ENCODE measurements at regions not wholly inside any gene's neighbourhood (a gene's known extent, or its start where the extent isn't known, plus 50 kb on each side); places are given as distances from the start of the nearest gene placed in this dataset.
A peak's percentile ranks its signal among the peaks of the same experiment; 100 is the strongest.
"Not testable (repeated sequence)": the region's sequence is repeated elsewhere in the genome, so short reads cannot be mapped to it uniquely, and the experiment has no call there.

DNA sequence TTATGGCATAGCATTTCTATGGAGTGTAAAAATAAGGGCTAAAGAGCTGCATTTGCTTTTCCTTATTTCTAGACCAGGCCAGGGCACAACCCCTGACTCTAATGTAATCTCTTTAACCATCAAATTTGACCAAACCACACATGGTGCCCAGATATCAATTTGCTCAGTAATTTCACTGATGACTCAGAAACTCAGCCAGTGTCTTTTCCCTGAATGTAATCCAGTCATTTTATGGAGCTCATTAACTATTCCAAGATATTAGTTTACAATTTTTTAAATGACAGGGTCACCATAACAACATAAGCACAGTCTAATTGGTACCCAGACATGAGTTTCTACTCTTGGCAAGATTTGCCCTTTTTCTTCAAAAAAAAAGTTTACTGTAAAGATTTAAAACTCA is 270.8 kb upstream of the AGAP1 start:
- DNase-seq = no peak

- no peak for DNase-seq
Measured at GRCh38 chr2:235224410-235224809, 269.4 kb upstream of the AGAP1 start.

DNA sequence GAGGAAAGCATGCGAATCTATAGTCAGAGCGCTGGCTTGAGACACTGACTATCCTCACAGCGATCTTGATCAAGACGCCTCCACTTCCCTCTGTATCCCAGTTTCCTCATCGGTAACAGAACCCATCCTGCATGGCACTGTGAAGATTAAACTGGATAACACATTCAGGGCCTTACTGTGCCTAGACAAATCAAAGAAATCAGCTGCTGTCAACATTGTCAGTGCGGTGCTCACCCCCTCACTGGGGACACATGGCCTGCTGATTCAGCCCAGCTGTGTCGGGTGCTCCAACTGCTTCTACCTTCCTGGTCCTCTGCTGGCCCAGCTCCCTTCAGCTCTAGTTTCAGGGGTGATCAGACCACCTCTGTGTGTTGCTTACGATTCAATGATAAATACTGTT is 268.6 kb upstream of the AGAP1 start:
- no peak for DNase-seq

- no peak for DNase-seq
Measured at GRCh38 chr2:235227590-235227989, 266.3 kb upstream of the AGAP1 start.

DNA sequence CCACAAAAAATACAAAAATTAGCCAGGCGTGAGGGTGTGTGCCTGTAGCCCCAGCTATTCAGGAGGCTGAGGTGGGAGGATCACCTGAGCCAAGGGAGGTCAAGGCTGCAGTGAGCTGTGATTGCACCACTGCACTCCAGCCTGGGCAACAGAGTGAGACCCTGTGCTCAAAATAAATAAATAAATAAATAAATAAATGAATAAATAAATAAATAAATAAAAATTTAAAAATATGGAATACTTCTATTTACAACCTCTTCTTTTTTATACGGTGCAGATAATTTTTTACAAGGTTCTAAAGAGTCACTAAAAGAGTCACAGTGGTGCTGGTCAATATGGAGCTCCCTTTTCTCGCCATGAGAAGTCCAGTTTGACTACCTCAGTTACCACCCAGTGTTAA is 265.4 kb upstream of the AGAP1 start:
- DNase-seq = not testable (repeated sequence)

GRCh38 chr2:235229236-235229635 is 264.6 kb upstream of the AGAP1 start:
- DNase-seq = peak; percentile 3

DNA sequence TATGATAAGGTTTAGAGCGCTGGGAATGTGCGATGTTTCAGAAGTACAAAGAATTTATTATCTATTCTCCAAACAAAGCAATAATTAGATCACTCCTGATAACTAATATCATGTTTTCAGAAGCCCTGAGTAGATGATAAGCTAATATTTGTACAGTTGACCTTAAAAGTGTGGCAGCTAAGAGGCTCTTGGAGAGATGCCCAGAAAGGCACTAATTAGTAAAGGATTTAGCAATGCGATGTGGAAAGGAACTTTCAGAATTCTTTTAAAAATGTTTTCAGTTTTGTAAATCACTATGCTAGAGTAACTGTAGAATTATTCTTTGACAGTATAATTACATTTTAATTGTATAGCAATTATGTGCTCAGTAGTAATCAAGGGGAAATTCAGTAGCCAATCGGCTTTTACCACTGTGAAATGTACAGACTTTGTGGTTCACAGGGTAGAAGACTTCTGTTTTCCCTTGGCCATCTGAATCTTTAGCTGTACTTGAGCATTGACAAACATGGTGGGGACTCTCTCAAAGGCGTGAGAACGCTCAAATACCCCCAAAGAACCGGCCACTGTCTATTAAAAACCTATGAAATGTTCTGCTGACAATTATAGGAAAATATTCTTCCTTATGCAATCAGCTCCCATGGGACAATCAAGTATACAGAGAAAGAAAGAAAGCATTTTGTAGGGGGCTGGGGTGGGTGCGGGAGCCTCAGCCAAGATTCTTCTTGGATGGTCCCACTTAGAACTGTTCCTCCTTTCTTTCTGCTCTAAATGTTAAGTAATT is 262.8 kb upstream of the AGAP1 start:
- DNase-seq = peak; percentile 83

GRCh38 chr2:235232449-235233433 is 261.1 kb upstream of the AGAP1 start:
- DNase-seq = no peak

- no peak for DNase-seq
Measured at GRCh38 chr2:235234736-235235135, 259.1 kb upstream of the AGAP1 start.

DNA sequence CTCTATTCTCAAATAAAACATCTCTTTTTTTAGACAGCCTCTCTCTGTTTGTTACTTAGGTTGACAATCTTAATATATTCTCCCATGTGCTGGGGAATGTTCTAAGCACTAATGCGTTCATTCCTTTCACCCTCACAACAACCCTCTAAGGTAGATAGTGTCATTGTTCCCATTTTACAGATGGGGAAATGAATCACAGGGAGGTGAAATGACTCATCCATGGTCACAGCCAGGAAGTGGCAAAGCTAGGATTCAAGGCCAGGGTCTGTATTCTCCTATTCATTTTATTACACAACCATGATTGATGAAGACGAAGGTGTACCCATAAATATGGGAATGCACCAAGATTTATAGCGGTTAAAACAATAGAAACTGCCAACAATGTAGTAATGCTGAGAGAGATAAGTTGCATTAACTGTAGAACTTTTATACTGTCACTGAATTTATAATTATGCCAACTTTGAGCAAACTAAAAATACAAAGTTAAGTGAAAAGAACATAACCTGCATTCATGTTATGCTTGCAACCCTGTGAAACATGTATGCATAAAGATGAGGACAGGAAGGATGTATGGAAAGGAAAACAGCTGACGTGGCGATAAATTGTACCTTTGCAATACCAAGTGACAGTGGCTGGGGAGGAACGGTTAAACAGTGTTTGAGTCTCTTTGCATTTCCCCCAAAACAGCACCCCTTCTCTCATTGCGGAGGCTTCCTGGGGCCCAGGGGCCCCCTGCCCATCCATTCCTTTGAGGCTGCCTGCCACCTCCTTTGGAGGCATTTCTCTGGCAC is 257.7 kb upstream of the AGAP1 start:
- no peak for DNase-seq

- DNase-seq = peak; percentile 4
Measured at GRCh38 chr2:235238537-235238936, 255.3 kb upstream of the AGAP1 start.

GRCh38 chr2:235240574-235240973 is 253.3 kb upstream of the AGAP1 start:
- no peak for DNase-seq

GRCh38 chr2:235244255-235245220 is 249.3 kb upstream of the AGAP1 start:
- no peak for DNase-seq

GRCh38 chr2:235247001-235247400 is 246.8 kb upstream of the AGAP1 start:
- no peak for DNase-seq

GRCh38 chr2:235255693-235256092 is 238.2 kb upstream of the AGAP1 start:
- DNase-seq = no peak

DNA sequence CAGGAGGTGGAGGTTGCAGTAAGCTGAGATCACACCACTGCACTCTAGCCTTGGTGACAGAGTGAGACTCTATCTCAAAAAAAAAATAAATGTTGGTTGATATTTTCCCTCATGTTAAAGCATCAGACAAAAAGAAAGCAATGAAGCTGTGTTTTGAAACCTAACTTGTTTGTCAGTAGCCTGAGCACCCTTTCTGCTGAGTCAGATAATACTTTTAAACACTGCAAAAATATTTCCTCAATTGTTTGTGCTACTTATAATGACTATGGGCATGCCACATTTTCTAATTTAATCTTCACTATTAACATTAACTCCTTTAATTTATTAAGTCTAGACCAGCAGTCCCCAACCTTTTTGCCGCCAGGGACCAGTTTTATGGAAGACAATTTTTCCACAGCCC is 236.3 kb upstream of the AGAP1 start:
- DNase-seq = no peak

- no peak for DNase-seq
Measured at GRCh38 chr2:235262750-235263149, 231.1 kb upstream of the AGAP1 start.

DNA sequence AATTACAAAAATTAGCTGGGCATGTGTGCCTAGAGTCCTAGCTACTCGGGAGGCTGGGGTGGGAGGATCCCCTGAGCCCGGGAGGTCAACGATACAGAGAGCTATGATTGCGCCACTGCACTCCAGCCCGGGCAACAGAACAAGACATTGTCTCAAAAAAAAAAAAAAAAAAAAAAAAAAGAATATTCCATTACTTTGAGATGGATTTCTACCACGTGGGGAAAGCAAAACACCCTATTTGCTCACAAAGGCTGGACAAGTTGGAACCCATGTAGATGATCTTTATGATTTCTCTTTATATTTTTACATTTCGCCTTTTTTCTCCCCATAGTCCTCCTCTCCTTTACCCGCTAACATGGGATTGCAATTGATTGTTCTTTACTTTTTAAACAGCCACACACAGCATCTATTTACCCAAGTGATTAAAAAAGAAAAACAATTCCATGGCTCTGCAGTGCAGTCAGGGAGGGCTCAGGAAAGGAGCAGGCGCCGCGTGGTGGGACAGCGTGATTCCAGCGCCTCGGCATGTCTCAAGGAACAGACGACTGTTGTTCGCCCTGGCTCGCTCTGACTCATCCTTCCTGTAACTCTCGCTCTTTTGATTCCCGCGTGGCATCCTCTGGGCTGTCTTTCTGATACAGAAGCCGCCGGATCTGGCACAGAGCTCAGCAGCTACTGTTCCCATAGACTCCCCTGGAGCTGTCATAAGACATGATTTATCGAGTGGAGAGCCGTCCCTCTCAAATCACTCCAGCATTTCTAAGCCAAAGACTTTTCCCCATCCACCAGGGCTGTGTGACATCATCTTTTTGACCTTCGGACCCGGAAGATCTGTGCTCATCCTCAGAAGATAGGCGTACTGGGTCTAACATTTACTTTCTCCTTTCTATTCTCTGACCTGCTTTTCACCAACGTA is 230.4 kb upstream of the AGAP1 start:
- peak; percentile 56 for DNase-seq

DNA sequence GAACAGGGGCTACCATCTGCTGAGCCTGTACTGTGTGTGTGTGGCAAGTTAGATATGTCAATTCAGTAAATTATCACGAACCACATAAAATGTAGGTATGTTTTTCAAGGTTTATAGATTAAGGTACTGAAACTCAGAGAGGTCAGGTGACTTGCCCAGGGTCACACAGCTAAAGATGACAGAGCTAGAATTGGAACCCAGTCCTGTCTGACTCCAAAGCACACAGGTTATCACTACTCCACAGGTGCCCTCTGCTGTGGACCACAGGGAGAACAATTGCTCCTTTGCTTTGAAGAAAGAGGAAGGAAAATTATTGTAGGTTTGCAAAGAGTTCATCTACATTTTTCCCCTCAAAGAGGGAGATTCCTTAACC is 229.7 kb upstream of the AGAP1 start:
- peak; percentile 13 for DNase-seq

DNA sequence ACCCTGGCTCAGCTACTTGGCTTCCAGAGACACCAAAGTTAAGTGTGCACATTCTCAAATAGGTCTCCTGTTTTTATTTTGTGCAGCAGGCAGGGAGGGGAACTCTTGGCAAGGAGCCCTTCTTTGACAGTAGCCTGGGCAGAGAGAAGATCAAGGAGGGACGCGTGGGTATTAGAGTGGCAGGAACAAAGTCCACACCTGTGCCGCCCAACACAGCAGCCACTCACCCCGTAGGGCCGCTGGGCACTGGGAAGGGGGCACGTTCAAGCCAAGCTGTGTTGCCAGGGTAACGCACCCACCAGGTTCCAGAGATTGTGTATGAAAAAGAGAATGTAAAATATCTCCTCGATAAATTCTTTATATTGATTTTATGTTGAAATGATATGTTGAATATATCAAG is 229.3 kb upstream of the AGAP1 start:
- peak; percentile 13 for DNase-seq
